HCT116 (cell line): ENCODE measurements at regions not wholly inside any gene's neighbourhood (a gene's known extent, or its start where the extent isn't known, plus 50 kb on each side); places are given as distances from the start of the nearest gene placed in this dataset.

Experiments used
- CEBPB ChIP-seq: IDR thresholded peaks from 2 replicates; pipeline ENCODE4 v1.6.1; 2012; ENCODE audit warnings: low read depth
- EGR1 ChIP-seq: IDR thresholded peaks from 2 replicates; pipeline ENCODE4 v1.6.1; 2012; ENCODE audit warnings: low read depth
- FOSL1 ChIP-seq: IDR thresholded peaks from 2 replicates; pipeline ENCODE4 v1.6.1; 2012; ENCODE audit warnings: low read depth
- POLR2A ChIP-seq: IDR thresholded peaks from 2 replicates; pipeline ENCODE4 v1.7.0; 2011; ENCODE audit warnings: borderline replicate concordance; ENCODE audit not compliant: insufficient read depth, insufficient read length; ENCODE audit errors: extremely low read depth
- SP1 ChIP-seq: IDR thresholded peaks from 2 replicates; pipeline ENCODE4 v1.6.1; 2012; ENCODE audit warnings: low read depth
- TCF7L2 ChIP-seq: IDR thresholded peaks from 2 replicates; pipeline ENCODE4 v1.7.0; 2011; ENCODE audit warnings: borderline replicate concordance, inconsistent platforms; ENCODE audit not compliant: insufficient read depth, insufficient read length; ENCODE audit errors: extremely low read depth
- ZFX ChIP-seq: fragments of 450-650 bp; IDR thresholded peaks from 2 replicates; pipeline ENCODE4 v1.6.1; 2017
- ZNF274 ChIP-seq: fragments of 200-500 bp; sonication (Bioruptor generic); IDR thresholded peaks from 2 replicates; pipeline ENCODE4 v1.6.1; 2014; ENCODE audit warnings: mild to moderate bottlenecking, low read depth, low read length, inconsistent platforms
- TF ChIP-seq, protein P1 (sequence below), 3 experiments: fragments of 200-600 bp in 1 of 3; sonication (generic) in 1 of 3; IDR thresholded peaks in 2 of 3; conservative IDR thresholded peaks in 1 of 3; 2 replicates each; pipeline ENCODE4 v1.5.1; 2012 to 2017; ENCODE audit warnings: low read depth in 2 of 3, low read length in 2 of 3, antibody characterized with exemption in 1 of 3, borderline replicate concordance in 1 of 3, control low read depth in 1 of 3, mild to moderate bottlenecking in 1 of 3, mixed read lengths in 1 of 3, mixed run types in 1 of 3, moderate library complexity in 1 of 3; ENCODE audit not compliant: insufficient read depth in 1 of 3
- TF ChIP-seq, protein P2 (sequence below): IDR thresholded peaks from 2 replicates; pipeline ENCODE4 v1.6.1; 2012
- TF ChIP-seq, protein P3 (sequence below): IDR thresholded peaks from 2 replicates; pipeline ENCODE4 v1.6.1; 2012

DNA sequence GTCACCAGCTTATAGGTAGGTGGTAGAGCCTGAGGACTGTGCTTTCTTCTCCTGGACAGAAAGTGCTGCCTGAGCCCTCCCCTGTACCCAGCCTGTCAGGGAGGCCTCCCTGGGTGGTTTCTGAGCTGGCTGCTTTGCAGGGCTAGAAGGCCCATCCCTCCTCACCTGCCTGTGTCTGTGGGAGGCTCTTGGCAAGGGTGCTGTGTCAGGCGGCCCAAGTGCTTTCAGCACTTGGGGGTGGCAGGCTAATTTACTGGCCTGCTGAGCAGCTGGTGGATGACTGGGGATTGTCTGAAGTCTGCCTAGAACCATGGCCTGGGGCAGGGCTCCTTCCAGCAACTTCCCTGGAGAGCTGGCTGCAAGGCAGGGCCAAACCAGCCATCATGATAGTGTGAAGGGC lies 139.0 kb upstream of the NAV2 start:
- TF ChIP-seq TCF7L2 (no peak), ZFX (no peak), POLR2A (no peak), FOSL1 (no peak), SP1 (no peak), ZNF274 (no peak), EGR1 (no peak), CEBPB (no peak)
- TF ChIP-seq, protein P1, sequence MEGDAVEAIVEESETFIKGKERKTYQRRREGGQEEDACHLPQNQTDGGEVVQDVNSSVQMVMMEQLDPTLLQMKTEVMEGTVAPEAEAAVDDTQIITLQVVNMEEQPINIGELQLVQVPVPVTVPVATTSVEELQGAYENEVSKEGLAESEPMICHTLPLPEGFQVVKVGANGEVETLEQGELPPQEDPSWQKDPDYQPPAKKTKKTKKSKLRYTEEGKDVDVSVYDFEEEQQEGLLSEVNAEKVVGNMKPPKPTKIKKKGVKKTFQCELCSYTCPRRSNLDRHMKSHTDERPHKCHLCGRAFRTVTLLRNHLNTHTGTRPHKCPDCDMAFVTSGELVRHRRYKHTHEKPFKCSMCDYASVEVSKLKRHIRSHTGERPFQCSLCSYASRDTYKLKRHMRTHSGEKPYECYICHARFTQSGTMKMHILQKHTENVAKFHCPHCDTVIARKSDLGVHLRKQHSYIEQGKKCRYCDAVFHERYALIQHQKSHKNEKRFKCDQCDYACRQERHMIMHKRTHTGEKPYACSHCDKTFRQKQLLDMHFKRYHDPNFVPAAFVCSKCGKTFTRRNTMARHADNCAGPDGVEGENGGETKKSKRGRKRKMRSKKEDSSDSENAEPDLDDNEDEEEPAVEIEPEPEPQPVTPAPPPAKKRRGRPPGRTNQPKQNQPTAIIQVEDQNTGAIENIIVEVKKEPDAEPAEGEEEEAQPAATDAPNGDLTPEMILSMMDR (IDR thresholded peaks at IDR 0.05 in 2 of 3, conservative IDR thresholded peaks at IDR 0.05 in 1 of 3; ENCODE audit: borderline replicate concordance in 1 of 3, insufficient read depth in 1 of 3, low read depth in 2 of 3, low read length in 2 of 3): no peak
- TF ChIP-seq, protein P2, sequence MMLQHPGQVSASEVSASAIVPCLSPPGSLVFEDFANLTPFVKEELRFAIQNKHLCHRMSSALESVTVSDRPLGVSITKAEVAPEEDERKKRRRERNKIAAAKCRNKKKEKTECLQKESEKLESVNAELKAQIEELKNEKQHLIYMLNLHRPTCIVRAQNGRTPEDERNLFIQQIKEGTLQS: no peak
- TF ChIP-seq, protein P3, sequence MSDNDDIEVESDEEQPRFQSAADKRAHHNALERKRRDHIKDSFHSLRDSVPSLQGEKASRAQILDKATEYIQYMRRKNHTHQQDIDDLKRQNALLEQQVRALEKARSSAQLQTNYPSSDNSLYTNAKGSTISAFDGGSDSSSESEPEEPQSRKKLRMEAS: no peak
